ENCODE measurements at regions not wholly inside any gene's neighbourhood (a gene's known extent, or its start where the extent isn't known, plus 50 kb on each side); places are given as distances from the start of the nearest gene placed in this dataset.

DNA sequence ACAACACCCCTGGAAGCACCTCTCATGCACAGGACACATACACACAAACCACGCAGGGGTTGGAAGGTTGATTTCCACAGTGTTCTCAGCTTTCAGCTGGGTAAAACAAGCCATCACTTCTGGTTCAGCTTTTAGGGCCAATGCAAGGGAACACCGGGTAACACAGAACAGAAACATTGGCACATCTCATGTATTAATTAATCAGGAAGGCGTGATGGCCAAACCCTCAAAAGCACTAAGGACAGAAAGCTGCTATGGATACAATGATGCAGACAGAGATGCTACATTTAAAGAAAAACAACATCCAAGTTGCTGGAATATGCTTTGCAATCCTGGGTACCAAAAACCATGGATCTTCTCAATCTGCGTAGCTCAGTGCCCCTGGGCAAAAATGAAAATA lies 104.3 kb upstream of the BEND6 start:
- TF ChIP-seq, protein P1, sequence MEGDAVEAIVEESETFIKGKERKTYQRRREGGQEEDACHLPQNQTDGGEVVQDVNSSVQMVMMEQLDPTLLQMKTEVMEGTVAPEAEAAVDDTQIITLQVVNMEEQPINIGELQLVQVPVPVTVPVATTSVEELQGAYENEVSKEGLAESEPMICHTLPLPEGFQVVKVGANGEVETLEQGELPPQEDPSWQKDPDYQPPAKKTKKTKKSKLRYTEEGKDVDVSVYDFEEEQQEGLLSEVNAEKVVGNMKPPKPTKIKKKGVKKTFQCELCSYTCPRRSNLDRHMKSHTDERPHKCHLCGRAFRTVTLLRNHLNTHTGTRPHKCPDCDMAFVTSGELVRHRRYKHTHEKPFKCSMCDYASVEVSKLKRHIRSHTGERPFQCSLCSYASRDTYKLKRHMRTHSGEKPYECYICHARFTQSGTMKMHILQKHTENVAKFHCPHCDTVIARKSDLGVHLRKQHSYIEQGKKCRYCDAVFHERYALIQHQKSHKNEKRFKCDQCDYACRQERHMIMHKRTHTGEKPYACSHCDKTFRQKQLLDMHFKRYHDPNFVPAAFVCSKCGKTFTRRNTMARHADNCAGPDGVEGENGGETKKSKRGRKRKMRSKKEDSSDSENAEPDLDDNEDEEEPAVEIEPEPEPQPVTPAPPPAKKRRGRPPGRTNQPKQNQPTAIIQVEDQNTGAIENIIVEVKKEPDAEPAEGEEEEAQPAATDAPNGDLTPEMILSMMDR (IDR thresholded peaks at IDR 0.05), result no peak
- TF ChIP-seq POLR2AphosphoS5 (IDR thresholded peaks at IDR 0.05), result no peak
- TF ChIP-seq EP300 (IDR thresholded peaks at IDR 0.05), result no peak
